22Rv1 (cell line): ENCODE measurements at regions not wholly inside any gene's neighbourhood (a gene's known extent, or its start where the extent isn't known, plus 50 kb on each side); places are given as distances from the start of the nearest gene placed in this dataset.

ENCODE experiments used
- H3K27ac ChIP-seq: fragments of 450-650 bp; 2 replicates; pipeline ENCODE4 v1.5.1; 2017
- ZFX ChIP-seq: fragments of 450-650 bp; IDR thresholded peaks from 2 replicates; pipeline ENCODE4 v1.6.1; 2017; ENCODE audit warnings: antibody characterized with exemption, borderline replicate concordance
- TF ChIP-seq, protein P1 (sequence below): fragments of 450-650 bp; IDR thresholded peaks from 2 replicates; pipeline ENCODE4 v1.5.1; 2017; ENCODE audit warnings: mild to moderate bottlenecking

DNA sequence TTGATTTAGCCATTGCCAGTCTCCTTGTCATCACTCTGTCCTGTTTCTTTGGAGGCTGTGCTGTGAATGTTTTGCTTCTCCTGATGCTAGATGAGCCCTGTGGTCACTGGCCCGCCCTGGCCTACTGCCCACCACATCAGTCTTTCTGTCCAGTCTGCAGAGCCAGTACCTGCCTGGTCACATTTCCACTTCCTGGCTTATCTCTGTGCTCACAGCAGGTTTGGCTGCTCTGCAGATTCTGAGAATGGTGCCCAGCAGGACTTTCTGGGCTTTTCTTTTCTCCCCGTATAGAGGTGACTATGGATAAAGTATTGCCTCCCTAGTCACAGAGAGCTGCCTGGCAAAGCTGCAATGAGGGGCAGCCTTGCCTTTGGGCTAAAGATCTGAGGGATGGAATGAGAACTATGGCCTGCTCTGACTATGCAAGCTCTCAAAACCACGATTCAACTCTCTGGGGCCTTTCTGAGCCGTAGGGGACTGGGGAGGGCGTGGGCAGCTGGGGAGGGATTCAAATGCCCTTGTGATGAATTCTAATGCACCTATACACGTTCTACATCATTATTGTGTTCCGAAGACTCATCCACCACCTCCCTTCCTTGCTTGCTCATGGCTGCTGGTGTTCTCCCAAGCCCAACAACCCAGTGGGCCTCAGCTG lies 410.4 kb upstream of the NPVF start:
- TF ChIP-seq, protein P1, sequence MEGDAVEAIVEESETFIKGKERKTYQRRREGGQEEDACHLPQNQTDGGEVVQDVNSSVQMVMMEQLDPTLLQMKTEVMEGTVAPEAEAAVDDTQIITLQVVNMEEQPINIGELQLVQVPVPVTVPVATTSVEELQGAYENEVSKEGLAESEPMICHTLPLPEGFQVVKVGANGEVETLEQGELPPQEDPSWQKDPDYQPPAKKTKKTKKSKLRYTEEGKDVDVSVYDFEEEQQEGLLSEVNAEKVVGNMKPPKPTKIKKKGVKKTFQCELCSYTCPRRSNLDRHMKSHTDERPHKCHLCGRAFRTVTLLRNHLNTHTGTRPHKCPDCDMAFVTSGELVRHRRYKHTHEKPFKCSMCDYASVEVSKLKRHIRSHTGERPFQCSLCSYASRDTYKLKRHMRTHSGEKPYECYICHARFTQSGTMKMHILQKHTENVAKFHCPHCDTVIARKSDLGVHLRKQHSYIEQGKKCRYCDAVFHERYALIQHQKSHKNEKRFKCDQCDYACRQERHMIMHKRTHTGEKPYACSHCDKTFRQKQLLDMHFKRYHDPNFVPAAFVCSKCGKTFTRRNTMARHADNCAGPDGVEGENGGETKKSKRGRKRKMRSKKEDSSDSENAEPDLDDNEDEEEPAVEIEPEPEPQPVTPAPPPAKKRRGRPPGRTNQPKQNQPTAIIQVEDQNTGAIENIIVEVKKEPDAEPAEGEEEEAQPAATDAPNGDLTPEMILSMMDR = no peak
- TF ChIP-seq ZFX = no peak
- H3K27ac ChIP-seq = no peak overlapping the region

DNA sequence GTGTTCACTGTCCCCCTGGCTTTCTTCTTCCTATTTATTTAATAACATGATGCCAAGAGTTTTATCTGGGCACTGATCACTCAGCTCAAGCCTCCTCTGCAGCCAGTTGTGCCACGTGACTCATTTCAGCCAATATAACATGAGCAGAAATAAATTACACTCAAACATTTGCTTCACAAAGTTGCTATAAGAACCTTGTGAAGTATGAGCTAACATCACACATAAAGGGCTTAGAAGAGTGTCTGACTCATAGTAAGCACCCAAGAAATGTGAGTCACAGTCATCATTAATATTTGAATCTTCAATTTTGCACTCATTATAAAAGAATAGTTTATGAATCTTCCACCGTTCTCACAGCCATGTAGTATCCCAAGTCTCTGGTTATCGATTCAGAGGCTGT lies 414.6 kb upstream of the NPVF start:
- TF ChIP-seq, protein P1 = no peak
- TF ChIP-seq ZFX = no peak
- H3K27ac ChIP-seq = no peak overlapping the region

DNA sequence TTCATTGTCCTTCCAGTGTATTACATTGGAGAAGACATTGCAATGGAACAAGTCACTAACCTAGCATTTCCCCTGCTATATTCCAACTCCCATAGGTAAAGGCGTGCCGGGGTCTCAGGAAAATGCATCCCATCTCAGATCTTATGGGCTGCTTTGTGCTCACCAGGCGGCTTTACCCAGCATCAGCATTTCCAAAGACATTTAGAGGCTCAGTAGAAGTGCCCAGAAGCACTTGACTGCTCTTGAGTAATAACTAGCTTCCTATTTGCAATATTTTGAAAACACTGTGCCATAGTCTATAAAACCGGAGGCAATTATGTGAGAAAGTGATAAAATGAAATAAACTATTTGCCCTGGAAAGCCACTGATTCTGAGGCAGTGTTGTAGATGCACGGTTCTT lies 415.0 kb upstream of the NPVF start:
- TF ChIP-seq, protein P1 = no peak
- no peak for TF ChIP-seq ZFX
- no peak overlapping the region for H3K27ac ChIP-seq

DNA sequence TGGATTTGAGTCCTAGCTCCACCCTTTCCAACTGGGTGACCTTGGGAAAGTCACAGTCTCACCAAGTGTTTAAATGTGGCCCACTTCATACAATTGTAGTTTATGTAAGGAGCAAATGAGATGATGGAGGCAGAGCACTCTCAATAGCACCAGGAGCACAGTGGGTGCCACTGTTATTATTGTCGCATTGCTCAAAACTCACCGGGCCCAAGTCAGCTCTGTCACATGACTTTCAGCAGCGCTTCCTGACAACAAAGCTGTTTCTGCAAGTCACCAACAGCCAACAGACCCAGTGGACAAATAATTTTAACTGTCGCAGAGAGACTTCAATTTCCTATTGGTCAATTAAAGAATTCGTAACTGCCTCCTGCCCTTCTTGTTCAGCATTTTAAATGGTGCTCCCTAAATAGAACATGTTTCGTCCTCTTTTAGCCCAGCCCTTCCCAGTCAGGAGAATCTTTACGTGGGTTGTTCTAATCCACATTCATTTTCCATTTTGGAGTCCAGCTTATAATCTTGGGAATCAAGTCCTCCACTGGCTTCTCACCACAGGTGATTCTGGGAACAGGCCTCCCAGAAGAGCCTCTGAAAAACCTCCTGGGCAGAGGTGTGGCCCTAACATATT lies 415.6 kb upstream of the NPVF start:
- TF ChIP-seq, protein P1 = no peak
- no peak for TF ChIP-seq ZFX
- H3K27ac ChIP-seq = no peak overlapping the region

DNA sequence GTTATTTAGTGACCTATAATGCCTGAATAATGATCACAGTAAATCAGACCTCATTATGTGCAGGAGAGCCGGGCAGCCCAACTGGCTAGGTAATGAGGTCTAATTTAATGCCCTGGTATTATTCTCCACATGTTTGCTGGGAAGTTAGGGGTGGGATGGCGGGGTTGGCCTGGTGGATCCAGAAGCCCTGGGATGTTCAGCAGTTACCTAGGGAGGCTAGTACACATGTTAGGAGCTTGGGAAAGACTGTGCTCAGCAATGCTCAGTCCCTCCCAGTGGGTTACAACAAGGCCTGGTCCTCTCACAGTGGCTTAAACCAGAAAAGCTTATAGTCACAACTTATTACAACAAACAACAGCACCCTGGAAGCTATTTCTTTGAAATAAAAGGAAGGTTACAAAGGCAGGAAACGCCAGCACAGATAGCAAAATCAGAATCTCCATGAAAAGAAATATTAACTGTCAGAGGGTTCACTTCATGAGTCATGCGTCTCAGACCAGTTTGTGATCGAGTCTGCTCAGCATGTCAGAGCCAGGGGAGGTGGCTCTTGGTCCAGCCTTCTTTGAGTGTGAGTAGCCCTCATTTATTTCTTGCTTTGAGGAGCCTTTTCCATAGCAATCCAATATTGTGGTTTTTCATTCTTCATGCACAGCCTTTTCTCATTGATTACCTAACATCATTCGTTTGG lies 418.6 kb upstream of the NPVF start:
- TF ChIP-seq, protein P1 = no peak
- TF ChIP-seq ZFX = no peak
- no peak overlapping the region for H3K27ac ChIP-seq

DNA sequence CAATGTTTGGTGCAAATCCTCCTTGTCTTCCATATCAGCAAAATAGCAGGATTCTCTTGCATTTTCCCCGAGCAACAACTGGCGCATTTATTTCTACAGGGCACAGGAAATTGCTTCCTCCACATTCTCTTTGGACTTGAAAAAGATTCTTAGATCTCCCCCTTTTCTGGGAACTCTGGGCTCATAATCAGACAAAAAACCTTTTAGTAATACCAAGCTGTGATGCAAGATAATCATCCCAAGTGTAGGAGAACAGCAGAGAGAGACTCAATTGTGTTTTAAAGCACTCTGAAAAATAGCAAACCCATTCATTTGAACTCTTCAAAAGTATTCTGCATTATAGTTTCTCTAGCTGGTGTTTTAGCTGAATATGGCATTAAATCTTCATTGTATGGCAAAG lies 419.6 kb upstream of the NPVF start:
- no peak for TF ChIP-seq ZFX
- TF ChIP-seq, protein P1 = no peak
- no peak overlapping the region for H3K27ac ChIP-seq

DNA sequence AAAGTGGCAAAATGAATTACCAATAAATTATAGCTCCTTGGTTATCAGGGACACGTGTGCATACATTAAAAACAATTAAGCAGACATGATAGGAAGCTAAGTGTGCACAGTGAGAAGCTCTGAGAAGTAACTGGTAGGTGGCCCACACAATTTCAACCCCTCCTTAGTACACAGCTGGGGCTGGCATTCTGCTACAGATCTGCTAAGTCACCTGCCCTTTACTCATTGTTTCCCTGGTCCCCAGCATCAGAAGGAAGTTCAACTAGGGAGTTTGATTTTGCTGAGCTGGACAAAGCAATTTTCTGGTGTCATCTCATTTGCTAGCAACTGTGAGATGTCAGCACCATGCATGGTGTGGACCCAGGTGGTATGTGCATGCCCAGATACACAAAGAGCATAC lies 424.1 kb upstream of the NPVF start:
- no peak overlapping the region for H3K27ac ChIP-seq
- TF ChIP-seq, protein P1 = no peak
- no peak for TF ChIP-seq ZFX
